Hindlimb muscle (tissue), 1 donor: ENCODE measurements at regions not wholly inside any gene's neighbourhood (a gene's known extent, or its start where the extent isn't known, plus 50 kb on each side); places are given as distances from the start of the nearest gene placed in this dataset.

Source experiments
- DNase-seq: peaks from one replicate; pipeline ENCODE4 v3.0.0-alpha.2; 2013

GRCh38 chr13:51518827-51519226 is 65.4 kb upstream of the WDFY2 start:
- no peak for DNase-seq

GRCh38 chr13:51519771-51520216 is 64.5 kb upstream of the WDFY2 start:
- peak; percentile 25 for DNase-seq

GRCh38 chr13:51520524-51520923 is 63.7 kb upstream of the WDFY2 start:
- DNase-seq = no peak

- DNase-seq = no peak
These were observed 61.2 kb upstream of the WDFY2 start for GRCh38 chr13:51523082-51523518.

GRCh38 chr13:51524312-51524711 is 60.0 kb upstream of the WDFY2 start:
- DNase-seq = no peak

GRCh38 chr13:51524829-51525566 is 59.3 kb upstream of the WDFY2 start:
- DNase-seq = no peak

GRCh38 chr13:51525567-51526167 is 58.6 kb upstream of the WDFY2 start:
- DNase-seq = no peak

GRCh38 chr13:51526202-51526601 is 58.1 kb upstream of the WDFY2 start:
- DNase-seq = no peak

GRCh38 chr13:51532736-51533197 is 51.5 kb upstream of the WDFY2 start:
- no peak for DNase-seq

GRCh38 chr13:51534041-51534817 is 50.0 kb upstream of the WDFY2 start:
- DNase-seq = peak; percentile 47
